ENCODE measurements at regions not wholly inside any gene's neighbourhood (a gene's known extent, or its start where the extent isn't known, plus 50 kb on each side); places are given as distances from the start of the nearest gene placed in this dataset.

GRCh38 chr2:166676716-166677115 is 182.7 kb upstream of the SCN7A start:
- no peaks in the 10 kb centered on the region for H3F3A ChIP-seq (ENCODE audit: insufficient read depth, low read length)

DNA sequence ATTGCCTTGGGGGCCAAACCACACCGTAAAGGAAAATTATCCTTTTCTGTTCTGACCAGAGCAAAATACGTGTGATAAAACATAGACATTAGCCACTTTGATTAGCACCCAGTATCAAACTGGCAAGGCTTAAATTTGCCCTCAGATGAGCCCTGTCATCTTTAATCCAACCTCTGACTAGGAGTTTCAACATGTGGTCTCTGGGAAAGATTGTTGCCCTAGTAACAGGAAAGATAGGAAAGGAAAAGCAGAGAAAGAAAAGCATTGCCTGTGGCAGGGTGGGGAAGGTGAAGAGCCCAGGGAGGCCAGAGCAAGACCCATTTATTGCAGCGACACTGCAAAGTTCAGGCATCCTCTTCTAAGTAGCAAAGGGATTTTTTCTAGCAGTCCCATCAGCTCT is 181.5 kb upstream of the SCN7A start:
- Histone ChIP-seq H3K27ac (ENCODE audit: low read depth, low read length, poor library complexity, severe bottlenecking) (no peak overlapping the region), H3K36me3 (ENCODE audit: insufficient read depth, low read length) (no peaks in the 10 kb centered on the region), H4K20me1 (ENCODE audit: insufficient read depth, low read length) (no peaks in the 10 kb centered on the region), H3K4me3 (ENCODE audit: low read depth, low read length, poor library complexity, severe bottlenecking) (no peak overlapping the region), H3F3A (ENCODE audit: insufficient read depth, low read length) (no peaks in the 10 kb centered on the region), H2AFZ (ENCODE audit: low read length) (no peak overlapping the region), H3K9me2 (ENCODE audit: low read depth, low read length) (no peaks in the 10 kb centered on the region), H3K79me2 (ENCODE audit: insufficient read depth, low read length) (no peaks in the 10 kb centered on the region), H3K4me1 (ENCODE audit: insufficient read depth, low read length, severe bottlenecking) (no peaks in the 10 kb centered on the region), H3K9me3 (ENCODE audit: low read length) (no peaks in the 10 kb centered on the region), H3K4me2 (ENCODE audit: low read length) (no peak overlapping the region), H3K27me3 (ENCODE audit: insufficient read depth, low read length) (no peaks in the 10 kb centered on the region), H3K9ac (ENCODE audit: low read length) (no peak overlapping the region)
- TF ChIP-seq EZH2 (IDR thresholded peaks at IDR 0.05; ENCODE audit: borderline replicate concordance, low read length) (no peak), CTCF (IDR thresholded peaks at IDR 0.05; ENCODE audit: low read length) (no peak)

More at GRCh38 chr2:166676716-166677115, 182.7 kb upstream of the SCN7A start:
- H3K9me3 ChIP-seq (ENCODE audit: low read length): no peaks in the 10 kb centered on the region
- H3K4me2 ChIP-seq (ENCODE audit: low read length): no peak overlapping the region
- TF ChIP-seq EZH2 (IDR thresholded peaks at IDR 0.05; ENCODE audit: borderline replicate concordance, low read length): no peak
- no peak for TF ChIP-seq CTCF (IDR thresholded peaks at IDR 0.05; ENCODE audit: low read length)
- no peak overlapping the region for H3K27ac ChIP-seq (ENCODE audit: low read depth, low read length, poor library complexity, severe bottlenecking)
- H2AFZ ChIP-seq (ENCODE audit: low read length): no peak overlapping the region
- no peaks in the 10 kb centered on the region for H3K36me3 ChIP-seq (ENCODE audit: insufficient read depth, low read length)
- H3K9ac ChIP-seq (ENCODE audit: low read length): no peak overlapping the region
- H3K9me2 ChIP-seq (ENCODE audit: low read depth, low read length): no peaks in the 10 kb centered on the region
- no peaks in the 10 kb centered on the region for H4K20me1 ChIP-seq (ENCODE audit: insufficient read depth, low read length)
- no peaks in the 10 kb centered on the region for H3K27me3 ChIP-seq (ENCODE audit: insufficient read depth, low read length)
- no peak overlapping the region for H3K4me3 ChIP-seq (ENCODE audit: low read depth, low read length, poor library complexity, severe bottlenecking)
- H3K4me1 ChIP-seq (ENCODE audit: insufficient read depth, low read length, severe bottlenecking): no peaks in the 10 kb centered on the region
- no peaks in the 10 kb centered on the region for H3K79me2 ChIP-seq (ENCODE audit: insufficient read depth, low read length)

- H3K4me2 ChIP-seq (ENCODE audit: low read length): no peak overlapping the region
- H3K9me3 ChIP-seq (ENCODE audit: low read length): no peaks in the 10 kb centered on the region
- no peak overlapping the region for H3K4me3 ChIP-seq (ENCODE audit: low read depth, low read length, poor library complexity, severe bottlenecking)
- no peaks in the 10 kb centered on the region for H3K9me2 ChIP-seq (ENCODE audit: low read depth, low read length)
- H3K36me3 ChIP-seq (ENCODE audit: insufficient read depth, low read length): no peaks in the 10 kb centered on the region
- H3K9ac ChIP-seq (ENCODE audit: low read length): no peak overlapping the region
- no peaks in the 10 kb centered on the region for H3F3A ChIP-seq (ENCODE audit: insufficient read depth, low read length)
- TF ChIP-seq EZH2 (IDR thresholded peaks at IDR 0.05; ENCODE audit: borderline replicate concordance, low read length): no peak
- no peak for TF ChIP-seq CTCF (IDR thresholded peaks at IDR 0.05; ENCODE audit: low read length)
- no peaks in the 10 kb centered on the region for H3K4me1 ChIP-seq (ENCODE audit: insufficient read depth, low read length, severe bottlenecking)
- no peak overlapping the region for H2AFZ ChIP-seq (ENCODE audit: low read length)
- no peak overlapping the region for H3K27ac ChIP-seq (ENCODE audit: low read depth, low read length, poor library complexity, severe bottlenecking)
- H4K20me1 ChIP-seq (ENCODE audit: insufficient read depth, low read length): no peaks in the 10 kb centered on the region
- no peaks in the 10 kb centered on the region for H3K27me3 ChIP-seq (ENCODE audit: insufficient read depth, low read length)
- H3K79me2 ChIP-seq (ENCODE audit: insufficient read depth, low read length): no peaks in the 10 kb centered on the region
Measured at GRCh38 chr2:166673986-166674385, 179.9 kb upstream of the SCN7A start.

Measured in OCI-LY1 (cell line).